Neutrophil (primary cell): ENCODE measurements at regions not wholly inside any gene's neighbourhood (a gene's known extent, or its start where the extent isn't known, plus 50 kb on each side); places are given as distances from the start of the nearest gene placed in this dataset.

Experiments
- H3K27ac ChIP-seq: fragments of 200-600 bp; sonication (generic); 2 replicates; pipeline ENCODE4 v1.5.1; 2016; ENCODE audit warnings: mild to moderate bottlenecking, moderate library complexity
- H3K27me3 ChIP-seq: fragments of 200-600 bp; sonication (generic); 2 replicates; pipeline ENCODE4 v1.6.0; 2016; ENCODE audit warnings: mild to moderate bottlenecking
- H3K36me3 ChIP-seq: fragments of 200-600 bp; sonication (generic); 2 replicates; pipeline ENCODE4 v1.5.1; 2017
- H3K4me1 ChIP-seq, 2 experiments: fragments of 200-600 bp in 1 of 2; sonication (generic) in 1 of 2; 1 replicate in 1 of 2; 2 replicates in 1 of 2; pipeline versions ENCODE4 v1.5.1 to v1.6.1; 2013 to 2016; ENCODE audit warnings: low read depth in 1 of 2, low read length in 1 of 2, mild to moderate bottlenecking in 1 of 2, moderate library complexity in 1 of 2; ENCODE audit not compliant: control insufficient read depth in 1 of 2, insufficient read depth in 1 of 2
- H3K4me3 ChIP-seq, 2 experiments: fragments of 200-600 bp in 1 of 2; sonication (generic) in 1 of 2; 1 replicate in 1 of 2; 2 replicates in 1 of 2; pipeline ENCODE4 v1.5.1; 2013 to 2016; ENCODE audit warnings: low read depth in 1 of 2, low read length in 1 of 2, mild to moderate bottlenecking in 1 of 2, moderate library complexity in 1 of 2
- H3K9me3 ChIP-seq: fragments of 200-600 bp; sonication (generic); 2 replicates; pipeline ENCODE4 v1.5.1; 2016
- TF ChIP-seq, protein P1 (sequence below): fragments of 200-600 bp; sonication (generic); IDR thresholded peaks from 2 replicates; pipeline ENCODE4 v1.5.1; 2016; ENCODE audit warnings: antibody characterized with exemption

DNA sequence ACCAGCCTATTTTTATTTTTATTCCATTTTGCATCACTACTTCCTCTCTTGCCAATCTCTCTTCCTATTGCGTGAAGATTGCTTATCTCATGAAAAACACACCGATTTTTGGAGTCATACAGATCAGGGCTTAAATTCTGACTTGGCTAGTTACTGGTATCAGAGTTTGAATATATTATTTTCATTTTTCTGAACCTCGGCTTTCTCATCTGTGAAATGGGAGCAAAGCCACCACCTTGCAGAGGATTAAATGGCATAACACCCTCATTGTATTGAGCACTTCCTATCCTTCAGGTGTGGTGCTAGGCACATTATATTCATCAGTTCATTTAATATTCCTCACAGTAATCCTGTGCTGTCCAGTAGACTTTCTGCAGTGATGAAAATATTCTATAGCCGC, 208.8 kb downstream of the HAPSTR1 start:
- H3K4me3 ChIP-seq = no peak overlapping the region
- TF ChIP-seq, protein P1, sequence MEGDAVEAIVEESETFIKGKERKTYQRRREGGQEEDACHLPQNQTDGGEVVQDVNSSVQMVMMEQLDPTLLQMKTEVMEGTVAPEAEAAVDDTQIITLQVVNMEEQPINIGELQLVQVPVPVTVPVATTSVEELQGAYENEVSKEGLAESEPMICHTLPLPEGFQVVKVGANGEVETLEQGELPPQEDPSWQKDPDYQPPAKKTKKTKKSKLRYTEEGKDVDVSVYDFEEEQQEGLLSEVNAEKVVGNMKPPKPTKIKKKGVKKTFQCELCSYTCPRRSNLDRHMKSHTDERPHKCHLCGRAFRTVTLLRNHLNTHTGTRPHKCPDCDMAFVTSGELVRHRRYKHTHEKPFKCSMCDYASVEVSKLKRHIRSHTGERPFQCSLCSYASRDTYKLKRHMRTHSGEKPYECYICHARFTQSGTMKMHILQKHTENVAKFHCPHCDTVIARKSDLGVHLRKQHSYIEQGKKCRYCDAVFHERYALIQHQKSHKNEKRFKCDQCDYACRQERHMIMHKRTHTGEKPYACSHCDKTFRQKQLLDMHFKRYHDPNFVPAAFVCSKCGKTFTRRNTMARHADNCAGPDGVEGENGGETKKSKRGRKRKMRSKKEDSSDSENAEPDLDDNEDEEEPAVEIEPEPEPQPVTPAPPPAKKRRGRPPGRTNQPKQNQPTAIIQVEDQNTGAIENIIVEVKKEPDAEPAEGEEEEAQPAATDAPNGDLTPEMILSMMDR = no peak
- no peak overlapping the region for H3K27ac ChIP-seq
- H3K4me1 ChIP-seq = peaks cover 4 to 19% of the 10 kb centered on the region in 2 experiments
- peaks cover 9% of the 10 kb centered on the region for H3K27me3 ChIP-seq
- H3K36me3 ChIP-seq = no peaks in the 10 kb centered on the region
- H3K9me3 ChIP-seq = no peaks in the 10 kb centered on the region

DNA sequence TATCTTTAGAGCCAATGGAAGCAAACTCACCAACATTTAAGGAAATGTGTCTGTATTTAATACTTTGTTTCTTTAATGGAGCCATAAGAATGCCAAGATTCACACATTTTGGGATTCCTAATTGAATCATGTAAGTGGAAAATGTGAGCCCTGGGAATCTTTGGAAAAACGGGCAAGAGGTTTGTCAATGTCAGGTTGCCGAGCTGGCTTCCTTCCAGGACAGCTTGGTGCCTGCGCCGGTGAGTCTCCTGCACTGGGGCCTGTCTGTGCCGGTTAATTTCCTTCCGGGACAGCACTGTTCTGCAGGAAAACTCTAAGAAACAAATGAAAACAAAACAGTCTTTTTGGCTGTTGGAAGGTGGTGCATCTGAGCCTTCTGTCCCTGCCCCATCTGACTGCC, 210.6 kb downstream of the HAPSTR1 start:
- TF ChIP-seq, protein P1 = no peak
- Histone ChIP-seq H3K27ac (no peak overlapping the region), H3K36me3 (no peaks in the 10 kb centered on the region), H3K9me3 (no peaks in the 10 kb centered on the region), H3K4me1 (peaks cover 4 to 19% of the 10 kb centered on the region in 2 experiments), H3K27me3 (peaks cover 19% of the 10 kb centered on the region), H3K4me3 (no peak overlapping the region)

DNA sequence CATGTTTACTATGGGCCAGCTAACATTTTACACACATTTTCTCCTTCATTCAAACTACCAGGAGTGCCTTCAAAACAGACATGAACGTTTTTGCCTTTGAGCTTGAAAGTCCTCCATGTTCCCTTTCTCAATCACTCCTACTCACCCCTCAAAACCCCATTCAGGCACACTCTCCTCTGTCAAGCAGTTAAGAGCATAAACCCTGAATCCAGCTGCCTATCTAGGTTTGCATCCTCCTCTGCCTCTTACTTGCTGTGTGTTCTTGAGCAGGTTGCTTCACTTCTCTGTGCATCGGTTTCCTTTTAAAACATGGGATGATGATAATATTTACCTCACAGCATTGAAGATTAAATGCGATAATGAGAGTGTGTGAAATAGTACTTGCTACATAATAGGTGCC, 215.3 kb downstream of the HAPSTR1 start:
- Histone ChIP-seq H3K4me3 (no peak overlapping the region), H3K36me3 (no peaks in the 10 kb centered on the region), H3K27ac (no peak overlapping the region), H3K9me3 (no peaks in the 10 kb centered on the region), H3K27me3 (peaks cover 50% of the 10 kb centered on the region), H3K4me1 (no peaks in the 10 kb centered on the region)
- TF ChIP-seq, protein P1 = no peak

DNA sequence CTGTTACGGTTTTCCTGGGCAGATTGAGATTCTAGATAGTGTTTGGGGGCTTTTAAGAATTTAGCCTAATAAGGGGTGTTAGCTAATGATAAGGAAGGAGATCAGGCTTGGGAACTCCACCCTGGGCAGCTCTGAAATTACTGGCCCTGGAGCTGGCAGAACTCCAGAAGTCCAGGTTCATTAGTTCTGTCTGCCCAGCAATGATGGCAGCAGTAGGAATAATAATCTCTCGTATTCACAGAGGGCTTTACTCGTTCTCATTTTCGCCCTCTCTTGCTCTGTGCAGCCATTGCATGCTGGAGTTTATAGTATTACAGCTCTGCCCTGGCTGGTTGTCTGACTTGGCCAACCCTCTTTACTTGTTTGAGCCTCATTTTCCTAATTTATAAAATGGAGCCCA, 216.0 kb downstream of the HAPSTR1 start:
- Histone ChIP-seq H3K4me1 (no peaks in the 10 kb centered on the region), H3K9me3 (no peaks in the 10 kb centered on the region), H3K27me3 (peaks cover 50% of the 10 kb centered on the region), H3K36me3 (no peaks in the 10 kb centered on the region), H3K27ac (no peak overlapping the region), H3K4me3 (no peak overlapping the region)
- TF ChIP-seq, protein P1 = no peak

DNA sequence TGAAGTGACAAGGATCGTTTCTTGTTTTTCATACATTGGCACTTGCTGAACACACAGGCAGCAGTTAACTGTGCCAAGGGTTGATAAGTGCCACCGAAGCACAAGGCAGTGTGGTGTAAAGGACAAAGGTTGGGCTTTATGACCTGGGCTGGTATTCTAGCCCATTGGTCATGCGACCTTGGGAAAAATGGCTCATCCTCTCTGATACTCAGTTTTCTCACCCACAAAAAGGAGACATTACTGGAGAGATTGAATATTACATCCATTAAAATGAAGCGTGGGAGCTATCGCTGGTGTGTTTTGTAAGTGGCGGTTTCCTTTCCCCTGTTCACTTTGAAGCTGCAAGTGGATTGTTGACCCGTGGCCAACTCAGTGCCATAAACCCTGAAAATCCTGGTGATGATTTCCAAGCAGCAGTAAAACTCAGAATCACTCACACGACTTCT, 216.9 kb downstream of the HAPSTR1 start:
- H3K4me3 ChIP-seq = no peak overlapping the region
- TF ChIP-seq, protein P1 = no peak
- H3K9me3 ChIP-seq = no peaks in the 10 kb centered on the region
- H3K27ac ChIP-seq = no peak overlapping the region
- peaks cover 50% of the 10 kb centered on the region for H3K27me3 ChIP-seq
- no peaks in the 10 kb centered on the region for H3K4me1 ChIP-seq
- H3K36me3 ChIP-seq = no peaks in the 10 kb centered on the region

DNA sequence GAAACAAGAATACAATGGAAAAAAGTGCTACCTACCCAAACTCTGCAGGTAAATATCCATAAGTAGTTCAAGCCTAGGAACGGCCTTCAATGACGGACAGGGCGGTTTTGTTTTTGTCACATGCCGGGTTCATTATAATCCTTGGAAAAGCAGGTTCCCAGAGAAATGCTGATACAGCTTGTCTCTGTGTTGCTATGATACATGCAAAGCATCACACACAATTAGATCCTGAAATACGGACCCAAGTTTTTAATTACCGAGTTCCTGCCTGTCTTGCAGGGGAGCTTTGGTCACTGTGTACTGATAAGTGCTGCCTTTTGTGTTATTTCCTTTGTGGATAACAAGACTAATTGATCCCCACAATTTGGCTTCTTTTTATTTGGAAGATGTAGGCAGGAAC, 217.4 kb downstream of the HAPSTR1 start:
- no peak overlapping the region for H3K4me3 ChIP-seq
- no peaks in the 10 kb centered on the region for H3K36me3 ChIP-seq
- H3K4me1 ChIP-seq = no peaks in the 10 kb centered on the region
- H3K27ac ChIP-seq = no peak overlapping the region
- no peaks in the 10 kb centered on the region for H3K9me3 ChIP-seq
- TF ChIP-seq, protein P1 = no peak
- peaks cover 50% of the 10 kb centered on the region for H3K27me3 ChIP-seq
